Stimulated activated CD8-positive, alpha-beta memory T cell treated with anti-CD3 and anti-CD28 coated beads, Interleukin-7, amount 100 ng/mL, for 1 hour (primary cell): ENCODE measurements at regions not wholly inside any gene's neighbourhood (a gene's known extent, or its start where the extent isn't known, plus 50 kb on each side); places are given as distances from the start of the nearest gene placed in this dataset.

Experiments
- DNase-seq, 2 donors: peaks; one replicate each; pipeline ENCODE4 v3.0.0-alpha.2; 2020; ENCODE audit warnings: low read depth in 2 of 2

DNA sequence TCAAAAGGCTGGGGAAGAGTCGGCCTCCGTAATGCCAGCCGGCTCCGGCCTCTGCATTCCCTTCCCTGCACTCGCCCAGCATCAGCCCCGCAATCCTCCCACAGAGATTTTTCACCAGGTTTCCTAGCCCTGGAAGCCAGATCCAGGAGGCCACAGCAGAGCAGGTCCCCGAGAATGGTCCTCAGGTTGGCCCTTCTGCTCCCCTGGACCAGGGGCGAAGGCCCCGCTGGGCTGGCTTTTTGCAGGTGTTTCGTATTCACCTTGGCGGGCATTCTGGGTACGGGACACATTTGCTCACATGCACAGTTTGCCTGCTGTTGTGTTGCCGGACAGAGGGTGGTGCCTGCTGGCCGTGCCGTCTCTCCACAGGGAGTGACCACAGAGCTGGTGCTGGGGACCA lies 309.5 kb downstream of the NDUFA10 start:
- no peak for DNase-seq

DNA sequence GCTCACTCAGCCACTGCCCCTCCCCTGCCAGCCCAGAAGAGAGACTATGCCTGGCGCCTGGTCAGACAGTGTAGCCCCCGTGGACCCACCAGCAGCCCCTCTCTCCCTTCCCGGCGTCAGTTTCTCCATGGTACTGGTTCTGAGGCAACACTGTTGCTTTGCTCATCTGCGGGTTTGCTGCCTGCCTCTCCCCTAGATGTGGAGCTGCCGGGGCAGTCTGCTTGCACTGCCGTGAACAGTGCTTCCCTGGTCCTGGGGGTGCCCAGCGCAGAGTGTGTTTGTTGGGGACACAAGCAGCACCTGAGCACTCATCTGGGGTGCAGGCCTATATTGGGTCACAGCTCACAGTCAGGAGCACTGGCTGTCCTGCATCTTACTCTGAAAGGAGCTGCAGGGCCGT lies 309.9 kb downstream of the NDUFA10 start:
- no peak for DNase-seq

DNA sequence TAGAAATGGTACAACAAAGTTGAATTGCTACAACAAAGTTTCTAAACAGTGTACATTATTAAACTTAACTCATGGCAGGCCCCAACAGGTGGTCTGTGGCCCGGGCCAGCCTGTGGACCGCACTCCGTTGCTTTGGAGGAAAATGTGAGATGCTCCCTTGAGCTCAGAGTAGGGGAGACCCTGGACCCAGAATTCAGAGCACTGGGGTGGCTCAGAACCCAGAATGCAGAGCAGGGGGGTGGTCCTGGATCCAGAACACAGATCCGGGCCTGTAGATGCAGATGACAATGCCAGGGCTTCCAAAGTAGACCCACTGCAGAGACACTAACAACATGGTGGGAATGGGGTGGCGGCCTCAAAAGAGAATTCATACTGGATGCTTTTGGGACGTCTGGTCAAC lies 311.0 kb downstream of the NDUFA10 start:
- DNase-seq: no peak

DNA sequence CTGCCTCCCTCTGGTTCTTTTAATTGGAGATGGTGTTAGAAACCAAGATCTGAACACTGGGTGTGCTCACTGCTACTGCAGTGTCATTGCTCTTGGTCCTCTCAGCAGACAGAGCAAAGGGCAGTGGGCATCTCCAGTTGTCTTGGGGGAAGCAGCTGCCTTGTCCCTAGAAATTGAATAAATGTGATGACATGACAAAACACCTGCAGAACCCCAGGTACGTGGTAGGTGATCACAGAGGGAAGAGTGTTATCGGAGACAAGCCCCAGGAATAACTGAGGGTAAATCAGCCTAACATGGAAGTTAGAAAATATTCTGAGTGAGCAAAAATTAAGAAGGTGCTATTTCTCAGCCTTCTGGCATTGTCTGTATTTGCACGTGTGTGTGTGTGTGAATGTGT lies 311.9 kb upstream of the HDAC4 start:
- no peak for DNase-seq

DNA sequence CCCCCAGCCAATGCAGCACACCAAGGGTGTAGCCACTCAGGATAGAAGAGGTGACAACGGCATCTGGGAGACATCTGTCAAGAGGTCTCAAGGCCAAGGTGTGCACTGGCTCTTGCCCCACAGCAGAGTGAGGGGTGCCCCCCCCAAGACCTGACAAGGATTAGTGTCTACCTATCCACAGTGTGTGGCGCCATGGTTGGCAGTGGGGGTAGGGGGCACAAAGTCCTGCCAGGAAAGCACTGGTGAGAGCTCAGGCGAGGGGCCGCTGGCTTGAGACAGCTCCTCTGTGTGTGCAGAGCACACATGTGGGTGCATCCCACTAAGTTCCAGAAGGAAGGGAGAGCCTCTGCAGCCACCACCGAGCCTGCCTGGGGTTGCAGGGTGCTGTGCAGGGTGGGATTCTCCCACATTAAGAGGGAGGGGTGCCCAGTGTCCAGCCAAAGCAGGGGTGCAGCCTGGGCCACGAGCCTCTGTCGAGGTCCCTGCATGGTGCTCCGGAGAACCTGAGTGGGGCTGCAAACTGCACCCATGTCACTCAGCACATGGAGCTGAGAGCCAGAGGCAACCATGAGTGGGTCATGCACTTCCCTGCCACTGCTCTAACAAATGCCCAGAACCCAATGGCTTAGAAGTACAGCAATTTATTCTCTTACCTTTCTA lies 311.2 kb upstream of the HDAC4 start:
- DNase-seq: no peak

DNA sequence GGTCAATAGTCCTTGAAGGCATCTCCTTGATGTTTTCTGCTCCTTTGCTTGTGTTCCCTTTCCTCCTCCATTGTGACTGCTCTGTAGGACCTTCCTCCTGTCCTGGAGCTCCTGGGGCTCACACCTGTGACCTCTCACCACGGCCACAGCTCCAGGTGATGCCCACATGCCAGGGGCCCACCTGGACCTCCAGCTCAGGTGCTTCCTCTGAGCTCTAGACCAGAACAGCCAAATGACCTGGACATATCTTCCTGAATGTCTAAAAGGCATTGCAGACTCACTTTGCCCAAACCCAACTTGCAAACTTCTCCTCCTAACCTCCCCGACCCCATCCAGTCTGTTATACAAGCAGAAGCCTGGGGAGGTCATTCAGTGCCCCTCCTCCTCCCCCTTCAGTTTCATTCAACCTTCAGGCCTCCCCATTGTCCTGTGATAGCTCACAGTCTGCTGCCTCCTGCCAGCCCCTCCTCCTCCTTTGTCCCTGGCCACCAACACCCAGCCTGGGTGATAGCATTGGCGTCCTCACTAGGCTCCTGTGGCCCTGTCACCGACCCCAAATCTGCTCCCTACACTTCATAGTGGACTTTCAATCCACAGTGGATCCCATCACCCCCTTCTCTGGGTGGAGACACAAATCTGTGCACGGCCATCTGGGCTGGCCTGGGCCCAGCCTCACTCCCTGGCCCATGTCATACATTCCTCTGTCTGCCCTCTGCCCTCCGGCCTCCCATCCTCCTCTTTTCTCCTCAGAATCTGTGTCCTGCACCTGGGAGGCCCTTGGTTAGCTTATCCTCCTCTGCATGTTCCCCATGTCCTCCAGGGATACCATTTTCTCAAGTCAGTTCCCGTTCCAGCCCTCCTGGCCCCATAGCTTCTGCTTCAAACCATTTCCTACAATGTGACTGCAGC lies 310.4 kb upstream of the HDAC4 start:
- DNase-seq: no peak

DNA sequence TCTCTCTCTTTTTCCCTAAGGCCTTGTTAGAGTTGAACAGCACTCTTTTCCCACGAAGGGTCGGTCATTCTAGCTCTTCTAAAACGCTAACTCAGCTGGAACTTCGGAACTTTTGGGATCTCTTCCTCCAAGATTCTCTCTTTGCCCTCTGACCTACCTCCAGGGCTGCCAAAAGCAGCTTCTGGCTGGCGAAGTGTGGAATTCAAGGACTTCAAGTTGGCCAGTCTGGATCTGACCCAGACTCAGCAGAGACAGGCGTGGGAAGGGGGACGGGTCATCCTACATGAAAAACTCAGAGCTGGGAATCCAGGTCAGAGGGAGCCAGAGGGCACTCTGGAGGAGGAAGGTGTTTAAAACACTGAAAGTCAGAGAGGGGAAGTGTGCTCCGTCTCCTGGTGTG lies 305.5 kb upstream of the HDAC4 start:
- DNase-seq: no peak

DNA sequence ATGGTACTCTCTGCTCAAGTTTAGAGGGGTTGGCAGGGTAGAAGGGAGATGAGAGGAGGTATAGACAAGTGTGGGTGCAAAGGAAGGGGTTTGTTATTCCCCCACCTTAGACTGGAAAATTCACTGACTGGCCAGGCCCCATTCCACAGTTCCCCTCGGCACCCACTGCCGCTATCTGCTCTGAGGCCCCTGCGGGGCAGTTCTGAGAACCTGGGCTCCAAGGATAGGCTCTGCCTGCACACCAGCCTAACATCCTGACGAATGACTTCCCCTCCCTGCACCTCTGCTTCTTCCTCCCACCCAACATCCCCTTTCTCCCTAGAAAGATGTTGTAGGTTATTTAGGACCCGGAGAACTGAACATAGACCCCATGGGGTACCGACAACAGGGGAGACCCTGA lies 303.9 kb upstream of the HDAC4 start:
- no peak for DNase-seq

DNA sequence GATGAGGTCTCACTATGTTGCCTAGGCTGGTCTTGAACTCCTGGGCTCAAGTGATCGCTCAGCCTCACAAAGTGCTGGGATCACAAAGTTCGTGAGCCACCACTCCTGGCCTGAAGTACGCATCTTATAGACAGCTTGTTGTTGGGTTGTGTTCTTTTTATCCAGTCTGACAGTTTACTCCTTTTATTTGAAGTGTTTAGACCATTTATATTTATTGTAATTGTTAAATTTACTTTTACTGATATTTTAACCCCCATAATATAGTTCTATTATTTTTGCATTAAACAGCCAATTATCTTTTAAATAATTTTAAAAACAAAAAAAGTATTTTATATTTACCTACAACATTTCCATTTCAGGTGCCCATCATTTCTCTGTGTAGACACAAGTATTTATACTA lies 303.0 kb upstream of the HDAC4 start:
- no peak for DNase-seq

DNA sequence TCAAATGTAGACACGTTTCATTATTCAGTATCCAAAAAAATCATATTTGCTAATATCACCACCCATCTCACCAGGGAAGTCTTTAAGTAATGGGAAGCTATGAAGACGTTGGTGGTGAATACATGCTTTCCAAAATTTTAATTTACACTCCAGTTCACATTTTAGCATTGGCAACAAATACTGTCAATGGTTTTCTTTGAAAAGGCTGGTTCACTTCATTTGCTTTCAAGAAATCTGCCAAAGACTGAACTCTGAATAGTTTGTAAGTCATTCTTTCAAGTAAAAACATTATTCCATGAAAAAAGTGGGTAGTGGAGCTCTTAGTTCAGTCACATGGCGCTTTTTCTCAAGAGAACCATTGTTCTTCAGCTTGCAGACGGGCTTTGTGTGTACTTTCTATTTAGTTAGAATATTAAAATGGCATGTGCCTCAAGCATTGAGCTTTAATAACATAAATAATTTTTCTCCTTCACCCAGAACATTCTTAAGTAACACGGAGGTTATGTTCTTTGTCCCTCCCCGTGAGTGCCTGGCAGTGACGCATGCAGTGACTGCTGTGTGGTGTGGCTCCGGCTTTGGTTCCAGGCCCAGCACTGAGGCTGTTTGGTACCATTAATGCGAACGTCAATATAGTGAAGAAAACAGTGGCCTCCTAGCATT lies 300.0 kb upstream of the HDAC4 start:
- no peak for DNase-seq

DNA sequence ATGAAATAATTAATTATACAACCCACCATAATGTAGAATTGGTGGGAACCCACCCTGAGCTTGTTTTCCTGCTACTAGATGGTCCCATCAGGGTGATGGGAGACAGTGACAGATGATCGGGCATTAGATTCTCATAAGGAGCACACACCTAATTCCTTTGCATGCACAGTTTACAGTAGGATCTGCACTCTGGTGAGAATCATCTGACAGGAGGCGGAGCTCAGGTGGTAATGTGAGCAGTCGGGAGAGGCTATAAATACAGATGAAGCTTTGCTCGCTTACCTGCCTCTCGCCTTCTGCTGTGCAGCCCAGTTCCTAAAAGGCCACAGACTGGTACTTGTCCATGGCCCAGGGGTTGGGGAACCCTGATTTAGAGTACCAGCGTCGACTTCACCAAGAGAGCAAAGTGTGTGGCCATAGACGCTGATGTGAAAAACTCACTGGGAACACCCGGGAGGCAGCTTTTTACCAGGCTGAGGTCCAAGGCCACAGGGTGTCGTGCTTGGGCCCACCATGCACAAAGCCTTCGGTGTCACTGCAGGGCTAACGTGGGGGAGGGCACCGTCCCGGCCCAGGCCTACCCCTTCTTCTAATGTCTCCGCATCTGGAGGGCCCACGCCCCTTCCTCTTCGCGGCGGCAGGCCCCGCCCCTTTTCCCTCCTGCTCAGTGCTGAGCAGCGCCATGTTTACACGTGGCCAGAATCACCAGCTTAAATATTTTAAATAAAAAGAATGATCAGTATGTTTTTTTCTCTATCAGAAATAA lies 296.8 kb upstream of the HDAC4 start:
- DNase-seq: no peak

DNA sequence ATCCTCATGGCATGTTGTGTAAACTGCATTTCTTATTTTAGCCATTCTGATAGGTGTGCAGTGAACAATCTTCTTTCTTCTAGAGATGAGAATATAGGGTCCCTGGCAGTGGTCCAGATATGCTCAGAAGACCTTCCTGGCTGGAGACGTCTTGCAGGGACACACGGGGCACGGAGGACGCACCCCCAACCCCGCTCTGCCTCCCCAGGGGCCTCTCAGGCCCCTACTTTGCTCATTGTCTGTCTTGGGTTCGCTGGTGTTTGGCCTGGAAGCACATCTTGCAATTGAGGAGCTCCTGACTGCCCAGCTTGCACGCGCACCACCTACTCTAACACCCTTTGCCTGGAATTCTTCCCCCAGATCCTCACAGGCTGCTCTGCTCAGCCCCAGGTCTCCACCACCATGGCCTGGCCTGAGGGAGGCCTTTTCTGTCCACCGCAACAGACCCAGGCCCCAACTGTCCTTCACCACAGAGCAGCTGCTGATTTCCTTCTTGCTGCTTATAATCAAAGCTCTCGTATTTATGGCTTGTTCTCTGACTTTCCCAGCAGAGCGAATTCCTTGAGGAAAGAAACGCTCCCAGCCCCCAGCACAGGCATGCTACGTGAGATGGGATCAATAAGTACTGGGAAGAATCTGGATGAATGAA lies 295.9 kb upstream of the HDAC4 start:
- no peak for DNase-seq

DNA sequence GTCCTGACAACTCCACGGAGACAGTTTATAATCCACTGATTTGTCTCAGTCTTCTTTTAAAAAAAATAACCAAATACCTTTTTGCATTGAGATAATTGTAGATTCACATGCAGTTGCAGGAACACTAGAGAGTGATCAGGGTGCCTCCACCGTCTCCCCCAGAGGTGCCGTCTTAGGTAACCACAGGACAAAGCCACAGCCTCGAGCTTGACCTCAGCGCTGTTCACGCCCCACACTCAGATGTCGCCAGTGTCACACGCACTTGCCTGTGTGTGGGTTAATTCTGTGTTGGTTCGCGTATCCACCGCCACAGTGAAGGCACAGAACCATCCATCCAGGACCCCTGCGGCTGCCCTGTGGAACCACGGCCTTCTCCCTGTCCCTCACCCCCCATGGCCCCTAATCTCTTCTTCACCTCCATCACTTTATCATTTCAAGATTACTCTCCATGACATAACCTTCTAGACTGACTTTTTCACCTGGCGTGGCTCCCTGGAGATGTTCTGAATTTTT lies 295.0 kb upstream of the HDAC4 start:
- DNase-seq: no peak

DNA sequence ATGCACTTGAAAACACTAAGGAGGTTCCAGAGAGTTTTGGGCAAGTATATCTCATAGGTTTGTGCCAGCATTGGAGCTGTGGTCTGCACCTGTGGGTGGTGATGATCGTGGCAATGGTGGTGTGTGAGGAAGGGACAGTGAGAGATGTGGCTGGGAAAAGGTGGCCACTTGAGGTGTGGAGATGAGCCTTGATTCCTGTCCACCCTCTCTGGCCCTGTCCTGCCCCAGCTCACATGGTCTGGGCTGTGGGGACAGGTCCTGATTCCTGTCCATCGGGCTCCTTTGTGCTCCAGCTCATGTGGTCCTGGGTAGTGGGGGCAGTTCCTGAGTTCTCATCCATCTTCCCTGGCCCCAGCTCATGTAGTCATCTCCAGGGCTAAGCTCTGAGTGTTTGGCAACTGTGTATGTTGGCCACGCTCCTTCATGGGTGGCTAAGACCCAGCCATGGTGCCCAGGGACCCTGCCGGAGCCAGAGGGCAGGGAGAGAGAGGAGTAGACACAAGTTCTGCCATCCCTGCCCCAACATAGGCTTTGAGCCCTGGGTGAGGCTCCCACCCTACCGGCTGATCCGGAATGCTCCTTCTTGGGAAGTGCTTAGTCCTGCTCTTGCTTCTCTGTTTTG lies 294.4 kb upstream of the HDAC4 start:
- DNase-seq: no peak

DNA sequence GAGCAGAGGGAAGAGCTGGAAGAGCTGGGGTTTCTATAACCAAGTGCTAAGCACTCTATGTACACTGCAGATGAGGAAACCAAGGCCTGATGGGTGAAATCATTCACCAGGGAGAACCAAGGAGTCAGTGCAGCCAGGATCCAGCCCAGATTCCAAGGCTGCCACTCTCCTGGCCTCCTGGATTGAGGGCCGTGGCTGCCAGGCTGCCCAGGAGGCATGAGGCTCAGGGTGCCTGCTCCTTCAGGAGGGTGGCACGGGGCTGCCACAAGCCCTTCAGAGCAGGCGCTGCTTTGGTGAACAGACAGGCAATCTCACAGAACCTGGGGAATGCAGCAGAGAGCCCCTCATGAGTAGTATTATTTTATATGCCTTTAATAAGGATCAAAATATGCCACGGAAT lies 293.7 kb upstream of the HDAC4 start:
- no peak for DNase-seq

DNA sequence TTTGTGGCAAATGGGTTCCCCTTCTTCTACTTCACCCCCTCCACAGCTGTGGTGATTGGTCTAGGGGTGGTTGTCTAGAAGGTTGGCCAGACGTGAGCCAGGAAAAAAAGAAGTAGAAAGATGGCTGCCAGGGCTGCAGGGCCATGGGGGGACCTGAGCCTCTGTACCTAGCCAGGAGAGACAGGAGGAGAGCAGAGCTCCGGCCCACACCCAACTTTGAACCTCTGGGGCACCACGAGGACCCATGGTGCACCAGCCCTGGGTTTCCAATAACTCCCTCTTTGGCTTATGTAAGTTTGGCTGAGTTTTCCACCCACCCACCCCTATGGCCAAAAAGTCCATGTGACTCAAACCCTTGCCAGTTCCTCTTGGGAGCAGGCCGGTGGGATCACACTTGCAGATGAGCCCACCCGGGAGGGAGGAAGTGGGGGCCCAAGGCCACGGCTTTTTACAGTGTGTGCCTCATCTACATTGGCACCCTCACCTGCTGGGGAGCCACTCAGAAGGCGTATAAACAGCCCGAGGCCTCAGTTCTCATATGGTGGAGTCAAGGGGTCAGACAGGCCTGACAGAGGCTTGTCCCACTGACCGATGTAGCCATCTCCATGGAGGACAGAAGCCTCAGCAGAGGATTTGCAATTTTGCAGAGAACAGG lies 293.1 kb upstream of the HDAC4 start:
- no peak for DNase-seq

DNA sequence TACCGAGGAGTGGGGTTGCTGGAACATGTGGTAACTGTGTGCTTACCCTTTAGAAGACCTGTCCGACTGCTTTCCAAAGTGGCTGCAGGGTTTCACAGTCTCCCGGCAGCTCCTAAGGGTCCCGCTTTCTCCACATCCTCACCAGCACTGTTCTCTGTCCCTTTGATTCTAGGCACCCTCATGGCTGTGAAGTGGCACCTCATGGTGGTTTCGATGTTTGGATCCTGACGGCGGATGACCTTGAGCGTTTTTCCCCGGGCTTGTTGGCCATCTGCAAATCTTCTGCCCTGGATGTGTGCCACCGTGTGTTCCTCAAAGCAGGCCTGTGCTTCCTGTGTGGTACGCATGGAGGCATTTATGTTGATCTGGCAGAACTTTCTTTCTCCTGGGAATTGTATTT lies 292.5 kb upstream of the HDAC4 start:
- no peak for DNase-seq

DNA sequence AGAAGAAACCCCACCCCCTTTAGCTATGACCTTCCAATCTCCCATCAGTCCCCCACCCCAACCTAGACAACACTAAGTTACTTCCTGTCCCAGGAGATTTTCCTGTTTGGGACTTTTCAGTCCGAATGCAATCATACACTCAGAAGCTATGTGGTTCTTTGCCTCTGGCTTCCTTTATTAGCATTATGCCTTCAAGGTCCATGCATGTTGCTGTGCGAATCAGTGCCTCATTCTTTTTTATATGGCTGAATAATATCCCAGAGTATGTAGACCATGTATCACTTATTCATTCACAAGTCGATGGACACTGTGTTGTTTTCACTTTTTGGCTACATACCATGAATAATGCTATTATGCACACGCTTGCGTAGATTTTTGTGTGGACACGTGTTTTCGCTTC lies 292.1 kb upstream of the HDAC4 start:
- no peak for DNase-seq

DNA sequence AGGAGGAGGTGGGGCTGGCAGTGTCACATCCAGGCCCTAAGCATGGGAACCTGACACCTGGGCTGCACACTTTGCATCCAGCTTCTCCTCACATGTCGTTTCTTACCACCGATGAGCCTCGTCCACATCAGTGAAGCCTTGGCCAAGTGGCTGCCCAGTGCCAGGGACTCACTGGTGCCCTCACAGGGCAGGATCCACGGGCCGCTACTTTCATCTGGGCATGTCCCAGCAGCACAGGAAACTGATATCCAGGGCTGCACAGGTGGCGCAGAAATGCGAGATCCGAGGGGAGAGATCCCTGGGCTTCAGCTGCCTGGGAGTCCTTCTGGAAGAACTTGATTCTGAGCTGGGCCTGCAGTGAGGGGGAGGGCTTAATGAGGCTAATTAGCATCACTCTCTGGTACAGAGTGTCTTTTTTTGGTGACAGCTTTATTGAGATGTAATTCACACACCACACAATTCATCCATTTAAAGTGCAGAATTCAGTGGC lies 291.6 kb upstream of the HDAC4 start:
- no peak for DNase-seq

DNA sequence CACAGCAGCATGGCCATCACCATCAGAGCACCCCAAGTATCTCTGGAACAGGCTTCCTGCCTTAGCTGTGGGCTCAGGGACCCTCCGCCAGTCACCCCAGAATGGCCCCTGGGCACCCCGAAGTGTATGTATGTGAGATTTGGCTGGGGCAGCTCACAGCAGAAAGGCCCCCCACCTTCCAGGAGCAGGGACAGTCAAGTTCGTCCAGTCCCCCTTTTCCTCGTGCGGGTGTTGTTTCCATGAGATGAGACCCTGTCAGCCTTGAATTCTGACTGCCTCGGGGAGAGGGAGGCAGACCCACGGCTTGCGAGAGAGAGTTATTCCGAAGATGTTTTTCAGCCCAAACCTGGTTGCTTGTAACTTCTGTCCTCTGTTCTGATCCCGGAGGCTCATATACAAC lies 290.9 kb upstream of the HDAC4 start:
- DNase-seq: no peak
